ENCODE measurements at regions not wholly inside any gene's neighbourhood (a gene's known extent, or its start where the extent isn't known, plus 50 kb on each side); places are given as distances from the start of the nearest gene placed in this dataset.

DNA sequence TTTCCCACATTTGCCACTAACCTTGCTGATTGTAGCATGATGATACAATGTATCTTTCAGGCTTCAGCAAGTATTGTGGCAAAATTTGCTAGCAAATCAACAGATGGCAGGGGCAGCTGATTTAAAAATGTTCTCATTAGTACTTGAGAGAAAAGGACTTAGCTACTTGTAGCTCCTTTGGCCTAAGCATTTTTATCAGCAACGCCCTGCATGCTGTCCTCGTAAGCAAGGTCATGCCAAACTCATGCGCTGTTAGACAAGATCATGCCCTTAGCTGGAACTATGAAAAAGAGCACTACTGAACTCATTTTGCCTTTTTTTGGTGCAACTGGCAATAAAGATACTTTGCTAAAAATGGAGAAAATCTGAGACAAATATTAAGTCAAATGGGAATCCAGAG, 197.1 kb downstream of the ICE1 start:
- Histone ChIP-seq H3K27ac (ENCODE audit: low read depth in 2 of 2, low read length in 2 of 2) (no peak overlapping the region), H3K9ac (ENCODE audit: low read length in 3 of 3) (no peak overlapping the region), H3K27me3 (ENCODE audit: control insufficient read depth, insufficient read depth, low read length) (no peaks in the 10 kb centered on the region), H3K4me1 (ENCODE audit: control insufficient read depth in 2 of 3, insufficient read depth in 2 of 3, low read depth in 1 of 3, low read length in 3 of 3) (no peaks in the 10 kb centered on the region), H3K9me3 (ENCODE audit: control insufficient read depth in 2 of 3, insufficient read depth in 1 of 3, low read length in 3 of 3) (peaks cover 0 to 6% (median 0%) of the 10 kb centered on the region in 3 donors), H3K36me3 (ENCODE audit: control insufficient read depth in 2 of 3, insufficient read depth in 3 of 3, low read length in 3 of 3) (no peaks in the 10 kb centered on the region), H3K4me3 (ENCODE audit: low read length in 3 of 3) (no peak overlapping the region)
- FAIRE-seq (no peak), DNase-seq (no peak)
- intact Hi-C loops (cut with DNase I) = no loop called here
- TF ChIP-seq, protein P1, sequence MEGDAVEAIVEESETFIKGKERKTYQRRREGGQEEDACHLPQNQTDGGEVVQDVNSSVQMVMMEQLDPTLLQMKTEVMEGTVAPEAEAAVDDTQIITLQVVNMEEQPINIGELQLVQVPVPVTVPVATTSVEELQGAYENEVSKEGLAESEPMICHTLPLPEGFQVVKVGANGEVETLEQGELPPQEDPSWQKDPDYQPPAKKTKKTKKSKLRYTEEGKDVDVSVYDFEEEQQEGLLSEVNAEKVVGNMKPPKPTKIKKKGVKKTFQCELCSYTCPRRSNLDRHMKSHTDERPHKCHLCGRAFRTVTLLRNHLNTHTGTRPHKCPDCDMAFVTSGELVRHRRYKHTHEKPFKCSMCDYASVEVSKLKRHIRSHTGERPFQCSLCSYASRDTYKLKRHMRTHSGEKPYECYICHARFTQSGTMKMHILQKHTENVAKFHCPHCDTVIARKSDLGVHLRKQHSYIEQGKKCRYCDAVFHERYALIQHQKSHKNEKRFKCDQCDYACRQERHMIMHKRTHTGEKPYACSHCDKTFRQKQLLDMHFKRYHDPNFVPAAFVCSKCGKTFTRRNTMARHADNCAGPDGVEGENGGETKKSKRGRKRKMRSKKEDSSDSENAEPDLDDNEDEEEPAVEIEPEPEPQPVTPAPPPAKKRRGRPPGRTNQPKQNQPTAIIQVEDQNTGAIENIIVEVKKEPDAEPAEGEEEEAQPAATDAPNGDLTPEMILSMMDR (IDR thresholded peaks at IDR 0.05; ENCODE audit: borderline replicate concordance, extremely low read depth, insufficient read depth) = no peak

DNA sequence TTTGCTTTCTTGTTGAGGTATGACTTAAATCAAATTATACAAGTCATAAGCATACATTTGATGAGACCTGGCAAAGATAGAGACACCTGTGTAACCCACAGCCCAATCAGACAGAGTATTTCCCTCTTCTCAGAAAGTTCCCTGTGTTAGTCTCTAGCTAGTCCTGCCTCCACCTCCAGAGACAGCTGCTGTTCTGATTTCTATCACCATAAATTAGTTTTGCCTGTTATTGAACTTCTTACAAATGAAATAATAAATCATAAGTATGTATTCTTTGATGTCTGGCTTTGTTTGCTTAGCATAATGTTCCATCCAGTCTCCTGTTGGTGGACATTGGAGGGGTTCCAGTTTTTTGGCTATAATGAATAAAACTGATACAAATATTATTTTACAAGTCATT, 194.5 kb downstream of the ICE1 start:
- H3K9me3 ChIP-seq (ENCODE audit: control insufficient read depth in 2 of 3, insufficient read depth in 1 of 3, low read length in 3 of 3) = no peaks in the 10 kb centered on the region
- intact Hi-C loops (cut with DNase I) = no loop called here
- DNase-seq (no peak), FAIRE-seq (no peak)
- H3K27ac ChIP-seq (ENCODE audit: low read depth in 2 of 2, low read length in 2 of 2) = no peak overlapping the region
- no peaks in the 10 kb centered on the region for H3K27me3 ChIP-seq (ENCODE audit: control insufficient read depth, insufficient read depth, low read length)
- H3K36me3 ChIP-seq (ENCODE audit: control insufficient read depth in 2 of 3, insufficient read depth in 3 of 3, low read length in 3 of 3) = no peaks in the 10 kb centered on the region
- TF ChIP-seq, protein P1 (IDR thresholded peaks at IDR 0.05; ENCODE audit: borderline replicate concordance, extremely low read depth, insufficient read depth) = no peak
- H3K9ac ChIP-seq (ENCODE audit: low read length in 3 of 3) = no peak overlapping the region
- no peak overlapping the region for H3K4me3 ChIP-seq (ENCODE audit: low read length in 3 of 3)
- no peaks in the 10 kb centered on the region for H3K4me1 ChIP-seq (ENCODE audit: control insufficient read depth in 2 of 3, insufficient read depth in 2 of 3, low read depth in 1 of 3, low read length in 3 of 3)

DNA sequence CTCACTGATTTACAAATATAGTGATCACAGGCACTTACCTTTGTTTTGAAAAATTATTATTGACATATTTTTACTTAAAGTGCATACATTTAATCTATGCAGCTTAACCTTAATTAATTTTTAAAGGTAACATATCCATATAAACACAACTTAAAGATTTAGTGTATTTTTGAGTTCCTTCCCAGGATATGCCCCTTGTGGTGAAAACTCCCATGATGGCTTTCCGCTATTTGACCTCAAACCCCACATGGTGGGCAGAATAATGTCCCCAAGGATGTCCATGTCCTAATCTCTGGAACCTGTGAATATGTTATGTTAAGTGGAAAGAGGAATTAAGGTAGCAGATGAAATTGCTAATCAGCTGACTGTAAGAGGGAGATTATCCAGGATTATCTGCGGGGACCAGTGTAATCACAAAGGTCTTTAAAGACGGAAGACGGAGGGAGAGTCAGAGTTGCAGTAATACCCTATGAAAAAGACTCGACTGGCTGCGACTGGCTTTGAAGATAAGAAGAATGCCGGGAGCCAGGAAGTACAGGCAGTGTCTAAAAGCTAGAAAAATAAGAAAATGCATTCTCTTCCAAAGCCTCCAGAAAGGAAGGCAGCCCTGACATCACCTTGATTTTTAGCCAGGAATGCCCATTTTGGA, 193.9 kb downstream of the ICE1 start:
- Histone ChIP-seq H3K27me3 (ENCODE audit: control insufficient read depth, insufficient read depth, low read length) (no peaks in the 10 kb centered on the region), H3K4me3 (ENCODE audit: low read length in 3 of 3) (no peak overlapping the region), H3K9ac (ENCODE audit: low read length in 3 of 3) (no peak overlapping the region), H3K27ac (ENCODE audit: low read depth in 2 of 2, low read length in 2 of 2) (no peak overlapping the region), H3K9me3 (ENCODE audit: control insufficient read depth in 2 of 3, insufficient read depth in 1 of 3, low read length in 3 of 3) (no peaks in the 10 kb centered on the region), H3K4me1 (ENCODE audit: control insufficient read depth in 2 of 3, insufficient read depth in 2 of 3, low read depth in 1 of 3, low read length in 3 of 3) (no peaks in the 10 kb centered on the region), H3K36me3 (ENCODE audit: control insufficient read depth in 2 of 3, insufficient read depth in 3 of 3, low read length in 3 of 3) (no peaks in the 10 kb centered on the region)
- no peak for FAIRE-seq
- TF ChIP-seq, protein P1 (IDR thresholded peaks at IDR 0.05; ENCODE audit: borderline replicate concordance, extremely low read depth, insufficient read depth) = no peak
- intact Hi-C loops (cut with DNase I) = no loop called here
- peak in 1 of 5 donors; percentile 28 for DNase-seq

DNA sequence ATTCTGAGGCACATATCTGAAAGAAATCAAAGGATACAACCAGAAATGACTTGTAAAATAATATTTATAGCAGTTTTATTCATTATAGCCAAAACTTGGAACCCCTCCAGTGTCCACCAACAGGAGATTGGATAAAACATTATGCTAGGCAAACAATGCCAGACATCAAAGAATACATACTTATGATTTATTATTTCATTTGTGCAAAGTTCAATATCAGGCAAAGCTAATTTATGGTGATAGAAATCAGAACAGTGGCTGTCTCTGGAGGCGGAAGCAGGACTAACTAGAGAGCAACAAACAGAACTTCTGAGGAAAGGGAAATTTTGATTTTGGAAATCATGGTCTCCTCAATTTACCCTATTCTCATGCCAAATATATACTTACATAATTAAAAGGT, 193.1 kb downstream of the ICE1 start:
- H3K4me1 ChIP-seq (ENCODE audit: control insufficient read depth in 2 of 3, insufficient read depth in 2 of 3, low read depth in 1 of 3, low read length in 3 of 3) = no peaks in the 10 kb centered on the region
- no peaks in the 10 kb centered on the region for H3K27me3 ChIP-seq (ENCODE audit: control insufficient read depth, insufficient read depth, low read length)
- H3K9me3 ChIP-seq (ENCODE audit: control insufficient read depth in 2 of 3, insufficient read depth in 1 of 3, low read length in 3 of 3) = no peaks in the 10 kb centered on the region
- FAIRE-seq (no peak), DNase-seq (peak in 2 of 5 donors; percentile 18 to 54)
- intact Hi-C loops (cut with DNase I) = no loop called here
- H3K27ac ChIP-seq (ENCODE audit: low read depth in 2 of 2, low read length in 2 of 2) = no peak overlapping the region
- no peak overlapping the region for H3K9ac ChIP-seq (ENCODE audit: low read length in 3 of 3)
- no peaks in the 10 kb centered on the region for H3K36me3 ChIP-seq (ENCODE audit: control insufficient read depth in 2 of 3, insufficient read depth in 3 of 3, low read length in 3 of 3)
- no peak overlapping the region for H3K4me3 ChIP-seq (ENCODE audit: low read length in 3 of 3)
- TF ChIP-seq, protein P1 (IDR thresholded peaks at IDR 0.05; ENCODE audit: borderline replicate concordance, extremely low read depth, insufficient read depth) = no peak
